Progenitor cell of endocrine pancreas (in vitro differentiated cells): ENCODE measurements at regions not wholly inside any gene's neighbourhood (a gene's known extent, or its start where the extent isn't known, plus 50 kb on each side); places are given as distances from the start of the nearest gene placed in this dataset.

Source experiments
- DNase-seq: peaks from one replicate; pipeline ENCODE4 v3.0.0; 2021; ENCODE audit warnings: low spot score; ENCODE audit not compliant: unreplicated experiment
- H3K27ac Mint-ChIP-seq: 2 replicates; pipeline ENCODE4 v1.8.0; 2021; ENCODE audit warnings: mild to moderate bottlenecking, moderate library complexity, mixed read lengths
- H3K27me3 Mint-ChIP-seq: 2 replicates; pipeline ENCODE4 v1.8.0; 2021; ENCODE audit warnings: mixed read lengths
- H3K36me3 Mint-ChIP-seq: 2 replicates; pipeline ENCODE4 v1.8.0; 2022; ENCODE audit warnings: mixed read lengths; ENCODE audit not compliant: insufficient read depth
- H3K4me1 Mint-ChIP-seq: 2 replicates; pipeline ENCODE4 v1.8.0; 2021; ENCODE audit warnings: low read depth, mixed read lengths
- H3K4me3 Mint-ChIP-seq: 2 replicates; pipeline ENCODE4 v1.8.0; 2021; ENCODE audit warnings: low read depth, mild to moderate bottlenecking, moderate library complexity, mixed read lengths
- H3K9me3 Mint-ChIP-seq: 2 replicates; pipeline ENCODE4 v1.8.0; 2021; ENCODE audit warnings: low read depth, mixed read lengths
- TF ChIP-seq, protein P1 (sequence below): fragments of 200-600 bp; sonication (generic); IDR thresholded peaks from one replicate; pipeline ENCODE4 v1.5.0; 2021; ENCODE audit warnings: antibody characterized with exemption, mild to moderate bottlenecking; ENCODE audit not compliant: unreplicated experiment

DNA sequence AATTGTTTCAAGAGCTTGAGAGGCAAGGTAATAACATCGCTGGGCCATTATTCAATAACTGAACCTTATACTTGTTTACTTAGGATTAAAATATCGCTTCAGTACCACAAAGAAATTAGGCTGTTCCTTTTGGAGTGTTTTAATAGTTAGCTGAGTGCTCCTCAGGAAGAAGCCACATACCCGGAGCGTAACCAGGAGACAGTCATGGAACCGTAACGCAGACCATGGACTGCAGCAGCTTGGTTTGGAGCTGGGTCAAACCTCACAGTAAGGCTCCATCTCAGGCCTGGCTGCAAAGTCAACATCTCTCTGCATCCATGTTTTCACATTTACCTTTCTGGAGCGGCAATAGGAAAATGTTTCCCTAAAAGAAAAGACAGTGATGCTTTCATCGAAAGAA is 599.0 kb downstream of the TNS3 start:
- no peaks in the 10 kb centered on the region for H3K4me1 Mint-ChIP-seq
- H3K27me3 Mint-ChIP-seq: no peaks in the 10 kb centered on the region
- H3K9me3 Mint-ChIP-seq: peaks cover 3% of the 10 kb centered on the region
- no peaks in the 10 kb centered on the region for H3K36me3 Mint-ChIP-seq
- DNase-seq: no peak
- H3K27ac Mint-ChIP-seq: no peak overlapping the region
- H3K4me3 Mint-ChIP-seq: no peak overlapping the region
- TF ChIP-seq, protein P1, sequence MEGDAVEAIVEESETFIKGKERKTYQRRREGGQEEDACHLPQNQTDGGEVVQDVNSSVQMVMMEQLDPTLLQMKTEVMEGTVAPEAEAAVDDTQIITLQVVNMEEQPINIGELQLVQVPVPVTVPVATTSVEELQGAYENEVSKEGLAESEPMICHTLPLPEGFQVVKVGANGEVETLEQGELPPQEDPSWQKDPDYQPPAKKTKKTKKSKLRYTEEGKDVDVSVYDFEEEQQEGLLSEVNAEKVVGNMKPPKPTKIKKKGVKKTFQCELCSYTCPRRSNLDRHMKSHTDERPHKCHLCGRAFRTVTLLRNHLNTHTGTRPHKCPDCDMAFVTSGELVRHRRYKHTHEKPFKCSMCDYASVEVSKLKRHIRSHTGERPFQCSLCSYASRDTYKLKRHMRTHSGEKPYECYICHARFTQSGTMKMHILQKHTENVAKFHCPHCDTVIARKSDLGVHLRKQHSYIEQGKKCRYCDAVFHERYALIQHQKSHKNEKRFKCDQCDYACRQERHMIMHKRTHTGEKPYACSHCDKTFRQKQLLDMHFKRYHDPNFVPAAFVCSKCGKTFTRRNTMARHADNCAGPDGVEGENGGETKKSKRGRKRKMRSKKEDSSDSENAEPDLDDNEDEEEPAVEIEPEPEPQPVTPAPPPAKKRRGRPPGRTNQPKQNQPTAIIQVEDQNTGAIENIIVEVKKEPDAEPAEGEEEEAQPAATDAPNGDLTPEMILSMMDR: no peak

DNA sequence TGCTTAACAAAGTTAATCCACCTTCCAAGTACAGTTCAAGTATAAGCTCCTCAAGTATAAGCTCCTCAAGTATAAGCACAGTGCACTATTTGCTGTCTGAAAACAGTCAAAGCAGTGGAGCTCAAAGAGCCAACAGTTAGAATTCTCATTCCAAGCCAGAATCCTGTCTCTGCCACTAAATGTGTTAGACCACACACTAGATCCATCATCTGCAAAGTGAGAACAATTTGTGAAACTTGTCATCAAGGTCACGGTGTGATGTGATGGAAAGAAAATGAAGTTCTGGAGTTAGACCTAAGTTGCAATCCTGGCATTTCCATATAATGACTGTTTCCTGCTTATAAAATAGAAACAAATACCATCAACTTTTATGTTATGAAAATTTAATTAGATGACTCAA is 602.5 kb downstream of the TNS3 start:
- no peak overlapping the region for H3K27ac Mint-ChIP-seq
- DNase-seq: no peak
- TF ChIP-seq, protein P1: no peak
- H3K4me1 Mint-ChIP-seq: no peaks in the 10 kb centered on the region
- no peaks in the 10 kb centered on the region for H3K9me3 Mint-ChIP-seq
- H3K4me3 Mint-ChIP-seq: no peak overlapping the region
- H3K27me3 Mint-ChIP-seq: no peaks in the 10 kb centered on the region
- no peaks in the 10 kb centered on the region for H3K36me3 Mint-ChIP-seq

DNA sequence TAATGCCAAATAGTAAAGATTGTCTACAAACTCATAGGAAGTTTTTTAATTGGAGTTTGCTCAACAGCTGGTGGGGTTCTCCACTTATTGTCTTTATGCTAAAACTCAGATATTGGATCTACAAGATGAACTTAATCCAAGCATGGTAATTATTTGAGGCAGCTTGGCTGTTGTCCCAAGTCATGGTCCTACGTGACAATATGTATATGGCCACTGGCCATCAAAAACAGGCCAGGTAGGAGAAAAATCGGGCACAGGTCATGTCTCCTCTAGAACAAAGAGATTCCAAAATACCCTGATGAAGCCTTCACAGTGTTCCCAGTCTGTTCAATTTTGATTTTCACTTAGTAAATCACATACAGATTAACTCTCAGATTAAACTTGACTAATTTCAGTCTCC is 606.4 kb downstream of the TNS3 start:
- H3K27ac Mint-ChIP-seq: no peak overlapping the region
- H3K4me1 Mint-ChIP-seq: no peaks in the 10 kb centered on the region
- H3K9me3 Mint-ChIP-seq: no peaks in the 10 kb centered on the region
- H3K4me3 Mint-ChIP-seq: no peak overlapping the region
- no peak for DNase-seq
- H3K36me3 Mint-ChIP-seq: no peaks in the 10 kb centered on the region
- H3K27me3 Mint-ChIP-seq: no peaks in the 10 kb centered on the region
- TF ChIP-seq, protein P1: no peak

DNA sequence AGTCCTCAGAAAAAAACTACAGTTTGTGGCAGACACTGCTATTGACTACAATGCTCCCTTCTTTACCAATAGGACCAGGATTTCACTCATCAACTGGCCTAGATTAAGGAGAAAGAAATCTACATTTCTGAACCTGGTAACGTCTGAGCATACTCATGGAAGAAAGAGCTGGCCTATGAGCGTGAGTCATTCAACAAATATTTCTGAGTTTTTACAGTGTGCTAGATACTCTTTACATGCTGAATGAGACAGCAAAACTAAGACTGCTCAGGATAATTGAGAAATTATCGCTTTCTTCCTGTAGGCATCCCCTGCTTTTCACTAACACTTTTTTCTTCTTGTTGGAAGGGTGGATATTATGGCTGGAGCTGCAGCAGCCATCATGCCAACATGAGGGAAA is 609.7 kb downstream of the TNS3 start:
- Mint-ChIP-seq H3K4me3 (no peak overlapping the region), H3K27ac (no peak overlapping the region), H3K9me3 (peaks cover 3% of the 10 kb centered on the region), H3K4me1 (no peaks in the 10 kb centered on the region), H3K27me3 (no peaks in the 10 kb centered on the region), H3K36me3 (no peaks in the 10 kb centered on the region)
- TF ChIP-seq, protein P1: no peak
- DNase-seq: no peak

DNA sequence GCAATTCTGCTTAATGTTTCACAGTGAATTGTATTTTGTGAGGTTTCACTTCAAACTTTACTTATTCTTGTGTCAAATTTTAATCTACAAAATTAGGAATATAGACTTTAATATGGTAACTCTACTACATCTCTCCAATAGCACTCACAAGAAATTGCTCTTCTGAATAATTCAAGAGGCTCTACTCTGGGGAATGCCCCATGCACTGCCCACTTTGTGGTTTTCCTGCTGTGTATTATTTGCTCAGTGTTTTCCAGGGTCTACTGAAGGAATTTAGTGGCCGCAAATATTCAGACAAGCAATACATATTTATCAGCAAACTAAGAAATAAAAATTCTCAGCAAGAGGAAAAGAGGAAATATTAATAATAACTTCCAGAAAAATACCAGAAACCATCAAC is 611.4 kb downstream of the TNS3 start:
- TF ChIP-seq, protein P1: no peak

More for the DNA sequence above, 611.4 kb downstream of the TNS3 start:
- no peaks in the 10 kb centered on the region for H3K36me3 Mint-ChIP-seq
- H3K27me3 Mint-ChIP-seq: no peaks in the 10 kb centered on the region
- no peak overlapping the region for H3K27ac Mint-ChIP-seq
- H3K4me3 Mint-ChIP-seq: no peak overlapping the region
- DNase-seq: no peak
- H3K4me1 Mint-ChIP-seq: no peaks in the 10 kb centered on the region
- peaks cover 3% of the 10 kb centered on the region for H3K9me3 Mint-ChIP-seq
